Stimulated activated naive CD8-positive, alpha-beta T cell treated with anti-CD3 and anti-CD28 coated beads, Interleukin-15, amount 100 ng/mL, for 72 hours (primary cell): ENCODE measurements at regions not wholly inside any gene's neighbourhood (a gene's known extent, or its start where the extent isn't known, plus 50 kb on each side); places are given as distances from the start of the nearest gene placed in this dataset.
A peak's percentile ranks its signal among the peaks of the same experiment; 100 is the strongest.
"Not testable (repeated sequence)": the region's sequence is repeated elsewhere in the genome, so short reads cannot be mapped to it uniquely, and the experiment has no call there.

Source experiments
- ATAC-seq: fragments of 150-1000 bp; cut with Tn5 transposase; 2 replicates; pipeline ENCODE4 v1.10.0; 2021; ENCODE audit warnings: mild to moderate bottlenecking, moderate library complexity
- DNase-seq, 2 donors: peaks; one replicate each; pipeline ENCODE4 v3.0.0; 2021 to 2022
- H3K27ac Mint-ChIP-seq, 2 donors: one replicate each; pipeline ENCODE4 v1.8.0; 2022; ENCODE audit warnings: mild to moderate bottlenecking in 2 of 2, mixed read lengths in 2 of 2, moderate library complexity in 2 of 2
- H3K27me3 Mint-ChIP-seq: one replicate; pipeline ENCODE4 v1.8.0; 2022; ENCODE audit warnings: mixed read lengths
- H3K4me1 Mint-ChIP-seq: one replicate; pipeline ENCODE4 v1.8.0; 2022; ENCODE audit warnings: mild to moderate bottlenecking, mixed read lengths
- H3K4me3 Mint-ChIP-seq, 2 donors: one replicate each; pipeline ENCODE4 v1.8.0; 2022; ENCODE audit warnings: mild to moderate bottlenecking in 2 of 2, mixed read lengths in 2 of 2, moderate library complexity in 1 of 2
- H3K9me3 Mint-ChIP-seq, 2 donors: one replicate each; pipeline ENCODE4 v1.8.0; 2022; ENCODE audit warnings: mixed read lengths in 2 of 2

DNA sequence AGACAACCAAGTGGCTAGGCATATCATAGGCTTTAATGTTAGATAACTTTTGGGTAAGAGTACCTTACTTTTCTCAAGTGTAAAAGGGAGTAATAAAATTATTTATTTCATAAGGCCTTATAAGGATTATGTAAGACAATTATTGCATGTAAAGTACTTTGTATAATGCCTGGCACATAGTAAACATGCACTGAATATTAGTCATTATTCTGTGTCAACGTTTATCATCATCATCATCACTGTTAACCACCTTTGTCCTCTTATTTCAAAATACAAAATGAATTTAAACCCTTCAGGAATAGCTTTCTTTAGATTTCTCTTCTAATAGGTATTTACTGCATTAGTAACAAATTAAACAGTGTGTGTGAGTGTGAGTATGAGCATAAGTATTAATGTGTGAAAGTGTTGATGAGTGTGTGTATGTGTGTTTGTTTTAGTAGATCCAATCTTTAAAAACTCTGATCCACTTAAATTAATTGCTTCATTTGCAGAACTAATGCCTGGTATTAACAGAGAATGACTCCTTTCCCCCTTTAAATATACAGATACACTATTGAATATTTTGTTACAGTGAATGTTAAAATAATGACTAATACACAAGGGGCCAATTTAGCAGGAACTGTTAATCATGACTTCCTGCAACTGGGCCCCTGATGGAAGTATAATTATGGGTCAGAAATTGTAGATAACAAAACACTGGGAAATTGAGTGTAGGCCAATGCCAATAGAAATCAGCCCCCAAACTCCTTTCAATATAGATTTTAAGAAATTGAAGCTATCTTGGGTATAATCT lies 213.3 kb upstream of the FZD8 start:
- Mint-ChIP-seq H3K27me3 (no peaks in the 10 kb centered on the region), H3K4me3 (no peak overlapping the region), H3K4me1 (no peaks in the 10 kb centered on the region), H3K9me3 (peaks cover 0 to 16% of the 10 kb centered on the region in 2 donors), H3K27ac (no peak overlapping the region)
- no peak for ATAC-seq
- DNase-seq, result no peak

DNA sequence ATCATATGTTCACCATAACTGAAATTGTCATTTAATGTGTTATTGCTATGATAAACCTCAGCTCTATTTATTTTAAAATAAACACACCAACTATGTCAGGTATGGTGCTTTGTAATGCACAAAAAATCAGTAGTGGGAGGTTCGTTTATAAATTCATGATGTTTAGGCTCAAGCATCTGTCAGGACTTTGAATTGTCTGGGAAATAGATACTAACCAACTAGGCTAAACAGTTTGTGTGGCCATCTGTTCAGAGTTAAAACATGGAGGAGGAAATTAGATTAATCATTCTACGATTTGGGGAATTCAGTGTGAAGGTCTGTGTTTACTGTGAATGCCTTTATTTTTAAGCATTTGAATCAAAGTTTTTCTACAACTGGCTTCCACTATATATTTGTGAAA lies 212.6 kb upstream of the FZD8 start:
- H3K4me3 Mint-ChIP-seq, result no peak overlapping the region
- no peak overlapping the region for H3K27ac Mint-ChIP-seq
- DNase-seq, result no peak

DNA sequence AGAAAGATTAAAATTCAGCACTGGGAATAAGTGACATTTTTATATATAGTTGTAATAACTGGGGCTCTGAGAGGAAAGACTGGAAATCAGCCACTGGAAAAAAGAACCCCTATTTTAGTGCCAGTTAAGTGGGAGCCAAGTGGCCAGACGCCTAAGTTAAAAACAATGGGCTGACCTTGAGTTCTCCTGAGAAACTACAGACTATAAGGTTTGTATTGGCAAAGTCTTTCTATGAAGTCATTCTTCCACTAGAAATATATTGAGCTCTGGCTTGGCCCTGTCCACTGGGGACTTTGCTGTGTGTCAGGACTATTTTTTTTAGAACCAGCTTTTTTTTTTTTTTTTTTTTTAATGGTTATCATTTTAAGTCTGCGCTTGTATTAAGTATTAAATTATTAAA lies 210.6 kb upstream of the FZD8 start:
- DNase-seq (no peak), ATAC-seq (no peak)
- Mint-ChIP-seq H3K4me3 (no peak overlapping the region), H3K4me1 (no peaks in the 10 kb centered on the region), H3K27ac (no peak overlapping the region), H3K9me3 (peaks cover 0 to 7% of the 10 kb centered on the region in 2 donors), H3K27me3 (no peaks in the 10 kb centered on the region)

More for the DNA sequence above, 212.6 kb upstream of the FZD8 start:
- Mint-ChIP-seq H3K27me3 (no peaks in the 10 kb centered on the region), H3K4me1 (no peaks in the 10 kb centered on the region), H3K9me3 (peaks cover 0 to 16% of the 10 kb centered on the region in 2 donors)
- no peak for ATAC-seq

DNA sequence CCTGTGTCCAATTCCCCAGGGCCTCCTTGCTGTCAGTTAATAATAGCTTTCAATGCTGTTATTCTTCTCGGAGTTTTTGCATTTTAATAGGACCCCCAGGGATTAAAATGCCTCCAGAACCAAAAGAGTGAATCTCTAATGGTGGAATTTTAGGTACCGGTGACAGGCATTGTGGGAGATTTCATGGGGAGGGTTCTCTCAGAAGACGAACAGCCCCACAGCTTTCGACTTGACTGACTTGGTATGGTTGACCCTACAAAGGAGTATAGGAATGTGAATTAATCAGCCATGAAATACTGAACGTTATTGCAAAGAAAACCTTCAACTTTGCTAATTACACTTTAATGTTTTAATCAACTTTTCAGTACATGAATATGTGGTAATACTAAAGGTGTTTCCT lies 206.3 kb upstream of the FZD8 start:
- Mint-ChIP-seq H3K4me1 (no peaks in the 10 kb centered on the region), H3K9me3 (peaks cover 0 to 7% of the 10 kb centered on the region in 2 donors), H3K27me3 (no peaks in the 10 kb centered on the region), H3K4me3 (no peak overlapping the region), H3K27ac (no peak overlapping the region)
- ATAC-seq (no peak), DNase-seq (no peak)

DNA sequence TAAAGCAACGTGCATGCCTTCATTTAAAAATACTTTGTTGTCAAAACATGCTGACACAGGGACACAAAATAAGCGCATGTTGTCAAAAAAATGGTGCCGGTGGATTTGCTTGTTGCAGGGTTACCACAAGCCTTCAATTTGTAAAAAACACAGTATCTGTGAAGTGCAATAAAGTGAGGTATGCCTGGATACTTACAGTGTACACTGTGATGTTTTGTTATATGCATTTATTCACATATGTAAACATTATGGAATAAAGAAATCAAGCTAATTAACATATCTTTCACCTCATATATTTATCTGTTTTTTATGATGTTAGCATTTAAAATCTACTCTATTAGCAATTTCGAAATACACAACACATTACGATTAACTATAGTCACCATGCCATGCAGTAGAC lies 202.6 kb upstream of the FZD8 start:
- H3K4me1 Mint-ChIP-seq, result no peaks in the 10 kb centered on the region
- no peak for DNase-seq
- no peak overlapping the region for H3K4me3 Mint-ChIP-seq
- H3K27me3 Mint-ChIP-seq, result no peaks in the 10 kb centered on the region
- H3K27ac Mint-ChIP-seq, result no peak overlapping the region
- no peak for ATAC-seq
- H3K9me3 Mint-ChIP-seq, result no peaks in the 10 kb centered on the region

DNA sequence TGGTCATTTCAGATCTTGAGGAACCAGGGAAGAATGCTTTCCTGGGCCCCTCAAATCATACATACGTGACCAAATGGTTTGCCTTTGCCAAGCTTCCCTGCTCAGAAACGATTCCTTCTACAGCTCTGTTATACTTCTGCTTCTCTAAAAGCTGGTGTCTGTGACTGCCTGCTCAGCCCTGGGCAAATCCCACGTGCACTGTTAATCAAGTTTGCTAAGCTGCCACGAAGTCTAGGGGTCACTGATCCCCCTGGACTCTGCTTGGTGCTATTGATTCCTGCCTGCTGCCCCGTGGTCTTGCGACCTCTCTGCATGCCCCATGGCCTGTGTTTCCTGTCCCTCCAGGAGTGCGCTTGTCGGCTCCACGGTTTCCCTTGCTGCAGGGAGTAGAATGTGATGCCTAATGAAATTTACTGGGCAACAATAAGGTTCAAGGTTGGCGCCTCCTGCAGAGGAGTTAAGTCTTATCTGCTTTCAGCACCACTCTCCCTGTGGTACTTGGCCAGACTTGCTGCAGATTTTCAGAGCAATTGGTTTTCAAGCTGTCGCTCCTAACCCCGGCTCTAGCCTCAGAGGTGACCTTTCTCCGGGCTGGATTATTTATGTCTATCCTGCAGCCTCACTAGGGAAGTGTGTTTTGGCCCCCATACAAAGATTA lies 201.6 kb upstream of the FZD8 start:
- ATAC-seq, result no peak

DNA sequence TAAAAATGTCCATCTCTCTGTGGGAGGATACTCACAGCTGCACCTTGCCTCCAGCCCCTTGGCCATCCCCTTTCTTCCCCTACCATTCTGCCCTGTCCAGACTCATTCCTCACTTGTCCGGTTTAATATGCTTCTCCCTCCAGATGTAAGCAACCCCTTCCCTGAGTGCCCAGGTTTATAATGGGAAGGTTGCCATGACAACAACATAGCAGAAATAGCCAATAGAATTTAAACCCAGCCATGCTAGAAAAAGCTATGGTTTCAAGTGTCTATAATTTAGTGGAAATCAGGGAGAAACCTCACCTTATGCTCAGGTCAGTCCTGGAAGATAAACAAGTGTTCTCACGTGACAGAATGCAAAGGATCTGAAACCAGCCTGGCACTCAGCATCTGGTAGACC lies 196.0 kb upstream of the FZD8 start:
- ATAC-seq (no peak), DNase-seq (no peak)
- no peak overlapping the region for H3K27ac Mint-ChIP-seq
- no peaks in the 10 kb centered on the region for H3K27me3 Mint-ChIP-seq
- H3K9me3 Mint-ChIP-seq, result peaks cover 0 to 16% of the 10 kb centered on the region in 2 donors
- no peaks in the 10 kb centered on the region for H3K4me1 Mint-ChIP-seq
- H3K4me3 Mint-ChIP-seq, result no peak overlapping the region

More for the DNA sequence above, 201.6 kb upstream of the FZD8 start:
- Mint-ChIP-seq H3K27ac (no peak overlapping the region), H3K27me3 (no peaks in the 10 kb centered on the region), H3K9me3 (no peaks in the 10 kb centered on the region), H3K4me1 (no peaks in the 10 kb centered on the region), H3K4me3 (no peak overlapping the region)
- no peak for DNase-seq

DNA sequence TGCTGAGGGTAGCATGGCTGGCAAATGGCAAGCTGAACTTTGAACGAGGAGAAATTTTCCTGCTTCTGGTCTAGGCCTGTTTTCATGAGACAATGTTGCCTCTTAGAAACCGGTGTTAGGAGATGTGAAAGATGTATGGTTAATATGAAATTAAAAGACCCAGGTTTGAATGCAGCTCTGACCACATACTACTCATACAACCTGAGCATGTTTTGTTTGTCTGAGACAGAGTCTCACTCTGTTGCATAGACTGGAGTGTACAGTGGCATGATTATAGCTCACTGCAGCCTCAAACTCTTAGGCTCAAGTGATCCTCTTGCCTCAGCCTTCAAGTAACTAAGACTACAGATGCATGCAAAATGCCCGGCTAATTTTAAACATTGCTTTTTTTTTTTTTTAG lies 193.4 kb upstream of the FZD8 start:
- Mint-ChIP-seq H3K9me3 (peaks cover 0 to 16% of the 10 kb centered on the region in 2 donors), H3K27ac (no peak overlapping the region), H3K4me1 (no peaks in the 10 kb centered on the region), H3K27me3 (no peaks in the 10 kb centered on the region), H3K4me3 (no peak overlapping the region)
- DNase-seq (no peak), ATAC-seq (no peak)

DNA sequence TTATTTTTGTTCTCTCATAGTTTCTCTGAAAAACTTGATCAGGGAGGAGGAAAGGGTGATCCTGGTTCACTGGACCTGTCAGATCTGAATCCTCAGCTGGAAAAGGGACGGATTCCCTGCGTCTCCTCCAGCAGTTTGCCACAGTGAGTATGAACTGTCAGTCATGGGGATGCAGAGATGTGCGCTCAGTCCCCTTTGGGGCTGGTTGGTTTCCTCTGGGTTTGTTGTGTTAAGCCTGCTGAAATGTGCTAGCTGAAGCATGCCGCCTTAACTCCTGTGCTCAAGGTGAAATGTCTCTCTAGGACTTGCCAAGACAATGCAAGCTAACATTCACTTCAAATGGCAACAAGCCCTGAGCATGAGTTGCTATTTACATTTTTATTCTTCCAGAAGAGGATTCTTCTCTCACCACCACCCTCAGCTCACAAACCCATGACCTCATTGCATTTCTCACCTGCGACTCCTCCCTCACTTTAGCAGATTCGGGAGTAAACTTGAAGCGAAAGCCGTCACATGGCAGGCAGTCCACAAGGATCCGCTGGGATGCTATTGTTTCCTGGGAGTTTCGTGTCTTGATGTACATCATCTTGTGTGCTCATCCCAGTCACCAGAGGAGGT lies 192.9 kb upstream of the FZD8 start:
- H3K27ac Mint-ChIP-seq, result no peak overlapping the region
- H3K9me3 Mint-ChIP-seq, result peaks cover 0 to 16% of the 10 kb centered on the region in 2 donors
- H3K4me1 Mint-ChIP-seq, result no peaks in the 10 kb centered on the region
- no peak for ATAC-seq
- no peak overlapping the region for H3K4me3 Mint-ChIP-seq
- H3K27me3 Mint-ChIP-seq, result no peaks in the 10 kb centered on the region
- DNase-seq, result no peak

DNA sequence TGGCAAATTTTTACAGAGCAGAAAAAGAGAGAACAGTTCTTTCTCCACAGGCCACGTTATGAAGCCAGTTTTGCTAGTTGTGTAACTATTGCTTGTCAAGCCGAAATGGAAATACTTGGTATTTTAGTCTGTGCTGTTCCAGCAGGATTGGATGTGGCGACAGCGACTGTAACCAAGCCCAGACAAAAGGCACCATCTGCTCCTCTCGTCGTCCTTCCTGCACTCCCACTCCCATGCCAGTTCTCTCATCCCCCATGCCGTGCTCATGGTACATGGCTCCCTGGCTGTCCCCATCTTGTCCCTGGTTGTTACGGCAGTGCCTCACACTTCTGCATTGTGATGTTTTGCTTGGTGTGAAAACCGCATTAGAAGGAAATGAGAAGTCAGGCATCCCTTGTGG lies 185.7 kb upstream of the FZD8 start:
- Mint-ChIP-seq H3K27ac (no peak overlapping the region), H3K9me3 (peaks cover 0 to 2% of the 10 kb centered on the region in 2 donors)

DNA sequence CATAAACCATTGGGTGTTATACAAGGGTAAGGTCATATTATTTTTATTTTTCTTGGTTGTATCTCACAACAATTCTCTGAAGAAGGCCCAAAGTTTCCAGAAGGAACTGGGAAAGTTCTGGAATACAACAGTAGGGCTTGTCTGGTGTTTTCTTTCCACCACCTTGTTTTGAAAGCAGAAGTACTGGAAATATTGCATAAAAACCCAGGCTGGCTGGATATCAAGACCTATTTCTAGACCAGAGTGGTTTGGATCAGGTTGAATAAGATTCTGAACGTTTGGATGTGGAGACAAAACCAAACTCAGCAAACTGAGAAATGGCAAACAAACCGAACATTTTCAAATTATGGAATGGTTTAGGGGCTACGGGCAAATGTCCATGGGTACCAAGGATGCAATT lies 182.6 kb upstream of the FZD8 start:
- no peaks in the 10 kb centered on the region for H3K27me3 Mint-ChIP-seq
- peaks cover 0 to 5% of the 10 kb centered on the region in 2 donors for H3K9me3 Mint-ChIP-seq
- DNase-seq (no peak), ATAC-seq (no peak)
- H3K27ac Mint-ChIP-seq, result no peak overlapping the region
- no peak overlapping the region for H3K4me3 Mint-ChIP-seq
- H3K4me1 Mint-ChIP-seq, result no peaks in the 10 kb centered on the region

More for the DNA sequence above, 185.7 kb upstream of the FZD8 start:
- Mint-ChIP-seq H3K4me3 (no peak overlapping the region), H3K4me1 (no peaks in the 10 kb centered on the region), H3K27me3 (no peaks in the 10 kb centered on the region)
- ATAC-seq, result no peak
- DNase-seq, result no peak

DNA sequence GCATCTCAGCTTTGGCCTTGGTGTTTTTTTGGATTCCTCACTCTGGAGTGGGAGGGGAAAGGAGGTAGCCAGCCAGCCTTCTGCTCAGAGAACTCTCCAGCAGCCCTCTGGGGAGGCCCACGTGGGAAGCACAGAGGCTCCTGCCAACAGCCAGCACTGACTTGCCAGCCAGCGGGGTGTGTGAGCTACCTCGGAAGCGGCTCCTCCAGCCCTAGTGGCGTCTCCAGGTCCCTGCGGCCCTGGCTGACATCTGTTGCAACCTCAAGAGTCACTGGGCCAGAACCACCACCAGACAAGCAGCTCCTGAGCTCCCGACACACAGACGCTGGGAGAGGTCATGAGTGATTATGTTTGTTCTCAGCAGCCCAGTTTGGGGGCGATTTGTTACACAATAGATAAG lies 180.2 kb upstream of the FZD8 start:
- H3K4me3 Mint-ChIP-seq, result no peak overlapping the region
- no peak for DNase-seq
- no peak for ATAC-seq
- peaks cover 0 to 5% of the 10 kb centered on the region in 2 donors for H3K9me3 Mint-ChIP-seq
- H3K4me1 Mint-ChIP-seq, result no peaks in the 10 kb centered on the region
- H3K27ac Mint-ChIP-seq, result no peak overlapping the region
- H3K27me3 Mint-ChIP-seq, result no peaks in the 10 kb centered on the region

DNA sequence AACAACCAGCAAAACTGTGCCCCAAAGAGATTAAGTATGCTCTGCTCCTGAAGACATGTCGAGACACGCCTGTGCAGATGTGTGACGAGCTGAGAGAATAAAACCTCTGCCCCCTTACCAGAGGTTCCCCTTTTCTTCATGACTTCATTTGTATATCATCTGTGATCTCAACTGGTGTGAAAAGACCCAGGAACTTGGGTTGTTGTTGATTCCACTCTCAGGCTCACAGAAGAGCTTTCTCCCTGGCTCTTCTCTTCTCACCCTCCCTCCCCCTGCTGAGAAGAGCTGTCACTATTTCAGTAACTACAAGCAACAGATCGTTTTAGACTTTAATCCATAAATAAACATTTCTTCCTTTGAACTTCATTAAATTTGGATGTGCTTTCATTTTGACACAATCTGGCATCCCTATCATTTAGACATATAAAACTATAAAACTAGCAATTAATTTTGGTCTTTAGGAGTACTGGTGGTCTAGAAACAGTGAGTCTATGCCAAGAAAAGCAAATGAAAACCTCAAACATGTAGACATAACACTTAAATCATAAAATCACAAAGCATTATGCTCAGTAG lies 179.3 kb upstream of the FZD8 start:
- no peak for DNase-seq
- H3K4me1 Mint-ChIP-seq, result no peaks in the 10 kb centered on the region
- no peak overlapping the region for H3K27ac Mint-ChIP-seq
- H3K4me3 Mint-ChIP-seq, result no peak overlapping the region
- ATAC-seq, result no peak
- peaks cover 0 to 5% of the 10 kb centered on the region in 2 donors for H3K9me3 Mint-ChIP-seq
- H3K27me3 Mint-ChIP-seq, result no peaks in the 10 kb centered on the region

DNA sequence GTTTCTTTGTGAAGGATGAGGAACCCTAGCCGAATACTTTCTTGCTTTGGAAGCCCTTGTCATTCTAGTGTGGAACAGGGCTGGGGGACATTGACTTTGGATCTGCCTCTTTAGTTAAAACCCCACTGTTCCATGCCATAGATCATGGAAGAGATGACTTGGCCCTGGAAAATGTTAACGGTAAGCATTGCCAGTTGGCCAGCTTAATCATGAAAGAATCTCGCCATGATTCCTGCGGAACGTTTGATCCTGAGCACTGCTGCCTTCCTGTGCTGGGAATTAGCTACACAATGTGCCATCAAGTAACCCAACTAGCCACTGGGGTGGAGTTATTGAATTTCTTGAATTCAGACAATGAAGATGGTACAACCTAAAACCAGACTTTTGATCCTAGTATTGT lies 177.6 kb upstream of the FZD8 start:
- H3K9me3 Mint-ChIP-seq, result peaks cover 0 to 5% of the 10 kb centered on the region in 2 donors
- H3K4me1 Mint-ChIP-seq, result no peaks in the 10 kb centered on the region
- DNase-seq (no peak), ATAC-seq (no peak)
- no peaks in the 10 kb centered on the region for H3K27me3 Mint-ChIP-seq
- H3K27ac Mint-ChIP-seq, result peak overlapping the region in 1 of 2 donors; percentile 36
- no peak overlapping the region for H3K4me3 Mint-ChIP-seq

DNA sequence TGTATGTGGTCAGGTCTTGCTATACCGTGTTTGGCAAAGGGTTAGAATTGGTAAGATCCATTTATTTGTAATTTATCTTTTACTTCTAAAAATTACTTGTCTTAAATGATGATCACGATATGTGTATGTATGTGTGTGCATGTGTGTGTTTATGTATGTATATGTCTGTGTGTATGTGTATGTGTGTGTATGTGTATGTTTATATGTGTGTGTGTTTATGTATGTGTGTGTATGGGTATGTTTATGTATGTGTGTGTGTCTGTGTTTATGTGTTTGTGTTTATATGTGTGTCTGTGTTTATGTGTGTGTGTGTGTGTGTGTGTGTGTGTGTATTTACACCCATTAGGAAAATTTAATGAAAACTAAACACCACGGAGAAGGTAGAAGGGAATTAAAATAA lies 176.9 kb upstream of the FZD8 start:
- H3K27ac Mint-ChIP-seq, result no peak overlapping the region
- DNase-seq (no peak), ATAC-seq (no peak)
- H3K4me1 Mint-ChIP-seq, result no peaks in the 10 kb centered on the region
- no peak overlapping the region for H3K4me3 Mint-ChIP-seq
- peaks cover 0 to 5% of the 10 kb centered on the region in 2 donors for H3K9me3 Mint-ChIP-seq
- no peaks in the 10 kb centered on the region for H3K27me3 Mint-ChIP-seq

DNA sequence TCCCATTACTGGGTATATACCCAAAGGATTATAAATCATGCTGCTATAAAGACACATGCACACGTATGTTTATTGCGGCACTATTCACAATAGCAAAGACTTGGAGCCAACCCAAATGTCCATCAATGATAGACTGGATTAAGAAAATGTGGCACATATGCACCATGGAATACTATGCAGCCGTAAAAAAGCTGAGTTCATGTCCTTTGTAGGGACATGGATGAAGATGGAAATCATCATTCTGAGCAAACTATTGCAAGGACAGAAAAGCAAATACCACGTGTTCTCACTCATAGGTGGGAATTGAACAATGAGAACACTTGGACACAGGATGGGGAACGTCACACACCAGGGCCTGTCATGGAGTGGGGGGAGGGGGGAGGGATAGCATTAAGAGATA lies 175.0 kb upstream of the FZD8 start:
- not testable (repeated sequence) for DNase-seq, H3K4me1 Mint-ChIP-seq, ATAC-seq, H3K9me3 Mint-ChIP-seq, H3K4me3 Mint-ChIP-seq, H3K27ac Mint-ChIP-seq, H3K27me3 Mint-ChIP-seq
